ENCODE measurements at regions not wholly inside any gene's neighbourhood (a gene's known extent, or its start where the extent isn't known, plus 50 kb on each side); places are given as distances from the start of the nearest gene placed in this dataset.

DNA sequence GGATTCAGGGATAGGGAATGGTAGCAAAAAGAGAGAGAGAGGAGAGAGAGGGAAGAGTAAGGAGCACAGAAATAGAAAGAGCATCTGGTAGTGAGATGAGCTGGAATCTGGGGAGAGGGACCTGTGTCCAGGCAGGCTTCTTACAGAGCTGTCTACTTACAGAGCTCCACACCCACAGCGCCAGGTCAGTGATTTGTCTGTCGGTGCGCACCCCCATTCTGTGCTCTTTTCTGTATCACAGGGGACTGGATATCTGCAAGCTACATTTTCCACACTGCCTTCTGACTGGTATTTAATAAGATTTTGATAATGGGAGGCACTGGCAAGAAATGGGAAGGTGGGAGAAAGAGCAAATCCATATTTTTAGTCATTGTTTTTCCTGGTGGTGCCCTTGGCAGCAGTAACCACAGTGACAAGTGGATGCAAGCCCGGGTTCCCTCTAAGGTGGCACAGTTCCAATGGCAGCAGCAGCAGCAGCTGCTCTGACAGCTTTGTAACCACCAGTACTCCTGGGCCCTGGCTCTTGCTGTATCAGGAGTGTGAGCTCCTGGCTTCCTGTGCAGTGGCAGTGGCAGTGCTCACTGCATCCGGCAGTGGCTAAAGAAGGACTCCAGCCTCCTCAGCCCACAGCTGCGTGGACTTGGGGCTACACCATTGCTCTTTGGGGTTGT is 300.5 kb downstream of the TRIML1 start:
- no peak for TF ChIP-seq EZH2phosphoT487 (IDR thresholded peaks at IDR 0.05; ENCODE audit: low read length)
- TF ChIP-seq, protein P1, sequence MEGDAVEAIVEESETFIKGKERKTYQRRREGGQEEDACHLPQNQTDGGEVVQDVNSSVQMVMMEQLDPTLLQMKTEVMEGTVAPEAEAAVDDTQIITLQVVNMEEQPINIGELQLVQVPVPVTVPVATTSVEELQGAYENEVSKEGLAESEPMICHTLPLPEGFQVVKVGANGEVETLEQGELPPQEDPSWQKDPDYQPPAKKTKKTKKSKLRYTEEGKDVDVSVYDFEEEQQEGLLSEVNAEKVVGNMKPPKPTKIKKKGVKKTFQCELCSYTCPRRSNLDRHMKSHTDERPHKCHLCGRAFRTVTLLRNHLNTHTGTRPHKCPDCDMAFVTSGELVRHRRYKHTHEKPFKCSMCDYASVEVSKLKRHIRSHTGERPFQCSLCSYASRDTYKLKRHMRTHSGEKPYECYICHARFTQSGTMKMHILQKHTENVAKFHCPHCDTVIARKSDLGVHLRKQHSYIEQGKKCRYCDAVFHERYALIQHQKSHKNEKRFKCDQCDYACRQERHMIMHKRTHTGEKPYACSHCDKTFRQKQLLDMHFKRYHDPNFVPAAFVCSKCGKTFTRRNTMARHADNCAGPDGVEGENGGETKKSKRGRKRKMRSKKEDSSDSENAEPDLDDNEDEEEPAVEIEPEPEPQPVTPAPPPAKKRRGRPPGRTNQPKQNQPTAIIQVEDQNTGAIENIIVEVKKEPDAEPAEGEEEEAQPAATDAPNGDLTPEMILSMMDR (IDR thresholded peaks at IDR 0.05; ENCODE audit: low read length) = no peak
